ENCODE measurements at regions not wholly inside any gene's neighbourhood (a gene's known extent, or its start where the extent isn't known, plus 50 kb on each side); places are given as distances from the start of the nearest gene placed in this dataset.

GRCh38 chr2:13543550-13543949 lies 826.8 kb downstream of the TRIB2 start (continued):
- TF ChIP-seq CEBPB (IDR thresholded peaks at IDR 0.05; ENCODE audit: borderline replicate concordance in 1 of 2, low read depth in 2 of 2, low read length in 2 of 2) = no peak
- no peak for TF ChIP-seq CHD4 (IDR thresholded peaks at IDR 0.05)
- no peak for TF ChIP-seq SRF (IDR thresholded peaks at IDR 0.05; ENCODE audit: low read depth in 2 of 2, low read length in 2 of 2)
- TF ChIP-seq ZNF592 (IDR thresholded peaks at IDR 0.05) = no peak
- TF ChIP-seq BCL3 (IDR thresholded peaks at IDR 0.05; ENCODE audit: borderline replicate concordance, insufficient read depth, low read depth, low read length, poor library complexity, severe bottlenecking) = no peak
- TF ChIP-seq IKZF2 (IDR thresholded peaks at IDR 0.05) = peak; percentile 81
- no peak for TF ChIP-seq PML (IDR thresholded peaks at IDR 0.05; ENCODE audit: low read length)
- TF ChIP-seq MLLT1 (IDR thresholded peaks at IDR 0.05) = 0 out of 2 replicates have a peak, but pooled peaks have one; percentile 31
- TF ChIP-seq BHLHE40 (IDR thresholded peaks at IDR 0.05; ENCODE audit: borderline replicate concordance in 1 of 2, low read depth in 2 of 2, low read length in 1 of 2) = 0 out of 4 replicates have a peak, but pooled peaks have one; percentile 19 to 24
- no peak for TF ChIP-seq RCOR1 (conservative IDR thresholded peaks at IDR 0.05; ENCODE audit: low read depth, low read length)
- TF ChIP-seq ZNF384 (IDR thresholded peaks at IDR 0.05; ENCODE audit: borderline replicate concordance, low read depth, low read length) = no peak
- TF ChIP-seq RFX5 (IDR thresholded peaks at IDR 0.05; ENCODE audit: low read depth, low read length) = no peak
- peak; percentile 71 for TF ChIP-seq CUX1 (IDR thresholded peaks at IDR 0.05; ENCODE audit: insufficient replicate concordance, low read depth, low read length)
- TF ChIP-seq ATF7 (IDR thresholded peaks at IDR 0.05; ENCODE audit: low read depth) = no peak
- TF ChIP-seq ZNF622 (IDR thresholded peaks at IDR 0.05) = no peak
- 0 out of 2 replicates have a peak, but pooled peaks have one; percentile 13 for TF ChIP-seq TCF7 (IDR thresholded peaks at IDR 0.05; ENCODE audit: borderline replicate concordance)
- no peak for TF ChIP-seq MAX (IDR thresholded peaks at IDR 0.05; ENCODE audit: low read depth, low read length)
- TF ChIP-seq IRF4 (IDR thresholded peaks at IDR 0.05; ENCODE audit: low read depth, low read length) = no peak
- no peak for TF ChIP-seq STAT3 (IDR thresholded peaks at IDR 0.05; ENCODE audit: low read depth, low read length)
